ENCODE measurements at regions not wholly inside any gene's neighbourhood (a gene's known extent, or its start where the extent isn't known, plus 50 kb on each side); places are given as distances from the start of the nearest gene placed in this dataset.
"Not testable (repeated sequence)": the region's sequence is repeated elsewhere in the genome, so short reads cannot be mapped to it uniquely, and the experiment has no call there.

DNA sequence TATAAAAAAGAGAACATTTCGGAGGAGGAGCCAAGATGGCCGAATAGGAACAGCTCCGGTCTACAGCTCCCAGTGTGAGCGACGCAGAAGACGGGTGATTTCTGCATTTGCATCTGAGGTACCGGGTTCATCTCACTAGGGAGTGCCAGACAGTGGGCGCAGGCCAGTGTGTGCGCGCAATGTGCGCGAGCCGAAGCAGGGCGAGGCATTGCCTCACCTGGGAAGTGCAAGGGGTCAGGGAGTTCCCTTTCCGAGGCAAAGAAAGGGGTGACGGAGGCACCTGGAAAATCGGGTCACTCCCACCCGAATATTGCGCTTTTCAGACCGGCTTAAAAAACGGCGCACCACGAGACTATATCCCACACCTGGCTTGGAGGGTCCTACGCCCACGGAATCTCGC is 141.9 kb upstream of the SYNPR start:
- Histone ChIP-seq H3K4me3 (ENCODE audit: extremely low read depth in 1 of 4, insufficient read depth in 2 of 4, low read depth in 3 of 4, low read length in 4 of 4) (peak overlapping the region in 1 of 4 experiments; percentile 39; a peak in 2 of 8 replicates), H3K4me1 (replicated peaks in 1 of 4; ENCODE audit: control insufficient read depth in 3 of 4, insufficient read depth in 4 of 4, low read length in 3 of 4) (peaks cover 0 to 12% (median 1%) of the 10 kb centered on the region in 4 experiments; a peak in 2 of 7 replicates), H3K4me2 (ENCODE audit: insufficient read depth in 1 of 2, low read depth in 2 of 2, low read length in 2 of 2) (peak overlapping the region in 1 of 2 experiments; percentile 29; a peak in 1 of 4 replicates)
- not testable (repeated sequence) for H3K4ac ChIP-seq (replicated peaks; ENCODE audit: insufficient read length, low read depth, low read length); H3K27me3 ChIP-seq (replicated peaks in 1 of 4; ENCODE audit: control insufficient read depth in 3 of 4, extremely low read depth in 1 of 4, insufficient read depth in 3 of 4, low read length in 3 of 4); H3K23me2 ChIP-seq (ENCODE audit: low read depth, low read length); H3K9me3 ChIP-seq (ENCODE audit: insufficient read depth in 2 of 2, low read depth in 1 of 2, low read length in 1 of 2); H2BK5ac ChIP-seq (ENCODE audit: low read depth, low read length); H3K36me3 ChIP-seq (ENCODE audit: control insufficient read depth in 2 of 4, insufficient read depth in 4 of 4, low read length in 3 of 4); H3K23ac ChIP-seq (ENCODE audit: insufficient read length); H4K91ac ChIP-seq (replicated peaks; ENCODE audit: insufficient read length, low read length); H2AK5ac ChIP-seq (ENCODE audit: low read depth, low read length); FAIRE-seq; H2BK20ac ChIP-seq (ENCODE audit: low read length); H3K18ac ChIP-seq (ENCODE audit: extremely low read depth, low read length); H3K79me1 ChIP-seq (ENCODE audit: low read depth, low read length); H4K5ac ChIP-seq (ENCODE audit: insufficient read length, low read depth, low read length); H2BK15ac ChIP-seq (ENCODE audit: low read length); H4K8ac ChIP-seq (ENCODE audit: extremely low read depth, insufficient read depth, low read length); H3K56ac ChIP-seq (replicated peaks; ENCODE audit: insufficient read length, low read depth, low read length); H4K20me1 ChIP-seq (replicated peaks in 1 of 2; ENCODE audit: control insufficient read depth in 1 of 2, insufficient read depth in 2 of 2, low read length in 2 of 2); H2BK12ac ChIP-seq (ENCODE audit: low read depth, low read length); H2AFZ ChIP-seq (ENCODE audit: low read length); H2BK120ac ChIP-seq (replicated peaks; ENCODE audit: low read depth, low read length); H3K9ac ChIP-seq (replicated peaks in 1 of 4; ENCODE audit: extremely low read depth in 1 of 4, low read depth in 3 of 4, low read length in 3 of 4); H3K27ac ChIP-seq (ENCODE audit: low read depth, low read length); H3K79me2 ChIP-seq (ENCODE audit: control insufficient read depth in 1 of 2, insufficient read depth in 2 of 2, low read length in 2 of 2); H3K14ac ChIP-seq (ENCODE audit: insufficient read length)
- POLR2A ChIA-PET (ENCODE audit: partially characterized antibody), result interaction anchor here (0.8 to 1.4 kb wide), 5 partner anchors 10 to 196 kb away, joined by 3 read pairs; no protein-coding TSS in a partner anchor
- peak; percentile 30; the same call in 1 of the 2 replicates for TF ChIP-seq YY1 (IDR thresholded peaks at IDR 0.05; ENCODE audit: low read depth, low read length)
- CTCF ChIA-PET (ENCODE audit: partially characterized antibody), result interaction anchor here (0.7 to 1.4 kb wide), 2 partner anchors 13 to 41 kb away, joined by 3 to 4 read pairs; no protein-coding TSS in a partner anchor
- DNase-seq (ENCODE audit: low read depth in 1 of 2, low spot score in 2 of 2), result peak in 1 of 2 experiments; percentile 57
- 80% methylated on average over 19 of the region's 26 CpGs; no CpG with 5 or more reads in 1 of the 2 experiments for WGBS, 2 experiments (ENCODE audit: extremely low coverage in 1 of 2, insufficient coverage in 1 of 2, insufficient read length in 1 of 2, insufficient replicate concordance in 2 of 2, low coverage in 1 of 2, low lambda C conversion rate in 2 of 2, missing lambda C conversion rate in 1 of 2)
